Right cardiac atrium (tissue), 5 donors: ENCODE measurements at regions not wholly inside any gene's neighbourhood (a gene's known extent, or its start where the extent isn't known, plus 50 kb on each side); places are given as distances from the start of the nearest gene placed in this dataset.

Experiments used
- ATAC-seq, 2 donors: fragments of 200-7000 bp; cut with Tn5 transposase; one replicate each; pipeline versions ENCODE4 v1.8.0 to v1.9.1; 2020; ENCODE audit warnings: moderate library complexity in 2 of 2, mild to moderate bottlenecking in 1 of 2
- DNase-seq, 3 donors: peaks; one replicate each; pipeline ENCODE4 v3.0.0-alpha.2; 2020
- H3K27ac ChIP-seq: one replicate; pipeline ENCODE4 v1.5.1; 2013; ENCODE audit warnings: mild to moderate bottlenecking, low read length, control low read depth, moderate library complexity
- H3K27me3 ChIP-seq: one replicate; pipeline ENCODE4 v1.6.1; 2013; ENCODE audit not compliant: control insufficient read depth, insufficient read depth
- H3K4me1 ChIP-seq: one replicate; pipeline ENCODE4 v1.6.1; 2013; ENCODE audit warnings: low read length; ENCODE audit not compliant: control insufficient read depth, insufficient read depth
- H3K4me3 ChIP-seq: one replicate; pipeline ENCODE4 v1.5.1; 2013; ENCODE audit warnings: low read length, control low read depth
- H3K9me3 ChIP-seq: one replicate; pipeline ENCODE4 v1.6.1; 2013; ENCODE audit warnings: low read length; ENCODE audit not compliant: control insufficient read depth
- WGBS: extraction: QIAGEN DNeasy Blood & Tissue Kit; methylation state at CpG from one replicate; pipeline ENCODE4 v1.1.7; 2013; 5-methylcytosine and 5-hydroxymethylcytosine counted together
- intact Hi-C, 4 donors: fragments of 100-400 bp; cut with DNase I; formaldehyde crosslinking; loops; one replicate each; pipeline versions ENCODE4 v1.11.0 to v1.14.0; 2022 to 2023
- donor health status: healthy with polysubstance abuse.
- donor health status: DM: no; HTN: yes; CAD: no.
- donor health status: DM: no; HTN: no; CAD: no.
- donor health status: DM: no; HTN: yes; CAD: no; lungs with severe emphysema.
- donor health status: DM: yes; HTN: yes; CAD: no.

DNA sequence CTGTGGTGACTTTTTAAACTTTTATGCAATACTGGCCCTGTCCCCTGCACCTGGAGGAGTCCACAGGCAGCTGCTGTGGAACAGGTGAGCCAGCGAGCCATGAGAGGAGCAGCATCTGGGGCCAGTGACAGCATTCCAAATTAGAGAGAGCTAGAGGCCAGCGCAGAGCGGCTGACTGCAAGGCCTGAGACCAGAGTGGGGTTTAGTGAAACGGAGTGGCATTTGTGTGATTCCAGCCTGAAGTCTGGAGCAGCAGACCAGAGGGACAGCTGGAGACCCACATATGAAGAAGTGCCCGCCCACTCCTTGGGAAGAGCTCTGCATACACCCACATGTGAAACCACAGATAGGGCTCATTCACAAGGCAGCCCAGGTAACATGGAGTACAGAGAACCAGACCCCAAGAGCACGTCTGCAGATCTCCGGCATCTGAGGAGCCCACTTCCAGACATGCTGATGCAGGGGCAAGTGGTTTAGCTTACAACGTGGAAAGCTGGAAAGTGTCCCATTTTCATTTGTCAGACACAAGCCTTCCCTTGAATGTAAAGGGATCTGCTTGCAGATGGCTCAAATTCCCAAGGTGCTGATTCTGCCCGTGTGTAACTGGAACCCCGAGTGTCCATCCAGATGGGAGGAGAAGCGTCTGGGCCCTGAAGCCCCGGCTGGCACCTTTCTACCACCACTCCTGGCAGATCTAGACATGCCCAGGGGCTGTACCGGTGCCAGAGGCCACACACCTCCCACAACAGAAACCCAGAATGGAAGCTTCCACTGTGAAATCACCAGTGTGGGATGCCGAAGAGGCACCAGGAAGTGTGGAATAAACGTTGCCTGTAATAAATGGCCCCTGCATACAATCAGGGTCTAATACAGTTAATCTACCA lies 256.0 kb upstream of the TCERG1L start:
- no peak for DNase-seq
- intact Hi-C loops: no loop called here

GRCh38 chr10:131568866-131569265 lies 257.3 kb upstream of the TCERG1L start:
- H3K4me1 ChIP-seq: no peaks in the 10 kb centered on the region
- DNase-seq: no peak
- no peak overlapping the region for H3K4me3 ChIP-seq
- intact Hi-C loops: no loop called here
- no peaks in the 10 kb centered on the region for H3K27me3 ChIP-seq
- H3K27ac ChIP-seq: no peak overlapping the region
- 61% methylated on average over 7 of the region's 7 CpGs for WGBS
- no peak for ATAC-seq
- H3K9me3 ChIP-seq: no peaks in the 10 kb centered on the region

More for the DNA sequence above, 256.0 kb upstream of the TCERG1L start:
- ATAC-seq: no peak
- Histone ChIP-seq H3K9me3 (no peaks in the 10 kb centered on the region), H3K27ac (no peak overlapping the region), H3K4me3 (no peak overlapping the region), H3K27me3 (no peaks in the 10 kb centered on the region), H3K4me1 (no peaks in the 10 kb centered on the region)
- 75% methylated on average over 15 of the region's 15 CpGs for WGBS

GRCh38 chr10:131569851-131570715 lies 258.6 kb upstream of the TCERG1L start:
- no peaks in the 10 kb centered on the region for H3K4me1 ChIP-seq
- no peaks in the 10 kb centered on the region for H3K27me3 ChIP-seq
- no peak for ATAC-seq
- no peak overlapping the region for H3K27ac ChIP-seq
- H3K4me3 ChIP-seq: no peak overlapping the region
- H3K9me3 ChIP-seq: no peaks in the 10 kb centered on the region
- 68% methylated on average over 21 of the region's 21 CpGs for WGBS
- DNase-seq: no peak
- intact Hi-C loops: no loop called here

- Histone ChIP-seq H3K27me3 (no peaks in the 10 kb centered on the region), H3K4me3 (no peak overlapping the region), H3K27ac (no peak overlapping the region), H3K4me1 (no peaks in the 10 kb centered on the region), H3K9me3 (no peaks in the 10 kb centered on the region)
- WGBS: 78% methylated on average over 13 of the region's 13 CpGs
- DNase-seq: no peak
- intact Hi-C loops: no loop called here
- no peak for ATAC-seq
Observed at GRCh38 chr10:131570716-131571307, 259.3 kb upstream of the TCERG1L start.

DNA sequence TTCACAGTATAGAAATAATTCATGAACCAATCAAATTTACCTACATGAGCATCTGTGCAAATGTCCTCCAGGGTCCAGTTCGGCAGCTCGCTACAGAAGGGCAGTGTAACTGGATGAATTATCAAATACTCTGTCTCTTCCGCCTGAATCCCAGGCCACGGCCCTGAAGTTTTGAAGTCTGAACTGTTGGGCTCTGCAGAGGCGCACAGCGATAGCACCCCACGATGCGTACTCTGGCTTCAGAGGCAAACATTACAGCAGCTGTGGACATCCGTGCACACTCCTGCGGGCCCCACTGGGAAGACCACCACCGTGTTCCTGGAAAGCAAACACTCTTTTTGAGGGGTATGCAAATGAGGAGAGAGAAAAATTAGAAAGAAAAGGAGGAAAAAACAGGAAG lies 259.8 kb upstream of the TCERG1L start:
- Histone ChIP-seq H3K4me3 (no peak overlapping the region), H3K27ac (no peak overlapping the region), H3K4me1 (no peaks in the 10 kb centered on the region), H3K9me3 (no peaks in the 10 kb centered on the region), H3K27me3 (no peaks in the 10 kb centered on the region)
- WGBS: 83% methylated on average over 11 of the region's 11 CpGs
- ATAC-seq: no peak
- DNase-seq: no peak
- intact Hi-C loops: no loop called here

- WGBS: 80% methylated on average over 8 of the region's 8 CpGs
- H3K27me3 ChIP-seq: no peaks in the 10 kb centered on the region
- H3K4me3 ChIP-seq: no peak overlapping the region
- H3K27ac ChIP-seq: no peak overlapping the region
- ATAC-seq (no peak), DNase-seq (no peak)
- H3K9me3 ChIP-seq: no peaks in the 10 kb centered on the region
- intact Hi-C loops: no loop called here
- H3K4me1 ChIP-seq: no peaks in the 10 kb centered on the region
Observed at GRCh38 chr10:131571865-131572264, 260.3 kb upstream of the TCERG1L start.

- Histone ChIP-seq H3K4me1 (no peaks in the 10 kb centered on the region), H3K4me3 (no peak overlapping the region), H3K9me3 (no peaks in the 10 kb centered on the region), H3K27me3 (no peaks in the 10 kb centered on the region), H3K27ac (no peak overlapping the region)
- no peak for ATAC-seq
- 84% methylated on average over 11 of the region's 11 CpGs for WGBS
- DNase-seq: no peak
- intact Hi-C loops: no loop called here
Observed at GRCh38 chr10:131573256-131573655, 261.7 kb upstream of the TCERG1L start.

- Histone ChIP-seq H3K27me3 (no peaks in the 10 kb centered on the region), H3K9me3 (no peaks in the 10 kb centered on the region), H3K4me1 (no peaks in the 10 kb centered on the region), H3K4me3 (no peak overlapping the region), H3K27ac (no peak overlapping the region)
- 63% methylated on average over 2 of the region's 2 CpGs for WGBS
- intact Hi-C loops: no loop called here
- ATAC-seq: no peak
- DNase-seq: no peak
Observed at GRCh38 chr10:131573707-131574106, 262.2 kb upstream of the TCERG1L start.

DNA sequence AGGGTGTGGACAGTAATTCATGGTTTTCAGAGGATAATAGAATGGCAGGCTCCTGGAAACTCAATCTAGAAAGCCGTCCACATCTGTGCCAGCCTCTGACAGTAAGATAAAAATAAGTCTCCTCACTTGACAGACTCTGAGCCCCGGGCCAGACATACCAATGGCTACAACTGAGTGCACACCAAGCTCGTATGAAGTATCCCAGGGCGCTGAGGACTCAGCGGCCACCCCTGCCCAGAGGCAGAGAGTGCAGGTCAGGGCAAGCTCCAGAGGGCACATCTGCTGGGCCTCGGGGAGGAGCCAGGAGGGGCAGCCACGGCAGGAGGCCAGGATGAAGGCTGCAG lies 262.8 kb upstream of the TCERG1L start:
- ATAC-seq (no peak), DNase-seq (no peak)
- no peak overlapping the region for H3K27ac ChIP-seq
- no peaks in the 10 kb centered on the region for H3K9me3 ChIP-seq
- WGBS: 52% methylated on average over 7 of the region's 7 CpGs
- H3K27me3 ChIP-seq: no peaks in the 10 kb centered on the region
- intact Hi-C loops: no loop called here
- no peak overlapping the region for H3K4me3 ChIP-seq
- H3K4me1 ChIP-seq: no peaks in the 10 kb centered on the region

GRCh38 chr10:131574707-131575430 lies 263.3 kb upstream of the TCERG1L start:
- ATAC-seq: no peak
- intact Hi-C loops: no loop called here

More at GRCh38 chr10:131574707-131575430, 263.3 kb upstream of the TCERG1L start:
- Histone ChIP-seq H3K27ac (no peak overlapping the region), H3K4me3 (no peak overlapping the region), H3K27me3 (no peaks in the 10 kb centered on the region), H3K9me3 (no peaks in the 10 kb centered on the region), H3K4me1 (no peaks in the 10 kb centered on the region)
- DNase-seq: no peak
- WGBS: 85% methylated on average over 32 of the region's 32 CpGs
